Endothelial cell (in vitro differentiated cells): ENCODE measurements at regions not wholly inside any gene's neighbourhood (a gene's known extent, or its start where the extent isn't known, plus 50 kb on each side); places are given as distances from the start of the nearest gene placed in this dataset.

Source experiments
- DNase-seq: peaks from one replicate; pipeline ENCODE4 v3.0.0; 2021; ENCODE audit warnings: low spot score
- H3K27ac Mint-ChIP-seq: one replicate; pipeline ENCODE4 v1.8.0; 2021; ENCODE audit warnings: mixed read lengths, inconsistent platforms; ENCODE audit not compliant: unreplicated experiment
- H3K27me3 Mint-ChIP-seq: one replicate; pipeline ENCODE4 v1.8.0; 2021; ENCODE audit warnings: mild to moderate bottlenecking, moderate library complexity, mixed read lengths, inconsistent platforms; ENCODE audit not compliant: unreplicated experiment
- H3K36me3 Mint-ChIP-seq: one replicate; pipeline ENCODE4 v1.8.0; 2021; ENCODE audit warnings: mild to moderate bottlenecking, low read depth, mixed read lengths, inconsistent platforms; ENCODE audit not compliant: unreplicated experiment
- H3K4me1 Mint-ChIP-seq: one replicate; pipeline ENCODE4 v1.8.0; 2021; ENCODE audit warnings: mild to moderate bottlenecking, mixed read lengths, inconsistent platforms; ENCODE audit not compliant: unreplicated experiment
- H3K4me3 Mint-ChIP-seq: one replicate; pipeline ENCODE4 v1.8.0; 2021; ENCODE audit warnings: mild to moderate bottlenecking, mixed read lengths, inconsistent platforms; ENCODE audit not compliant: unreplicated experiment
- H3K9me3 Mint-ChIP-seq: one replicate; pipeline ENCODE4 v1.8.0; 2021; ENCODE audit warnings: mixed read lengths, inconsistent platforms; ENCODE audit not compliant: unreplicated experiment
- CTCF ChIP-seq: fragments of 200-600 bp; sonication (generic); IDR thresholded peaks from one replicate; pipeline ENCODE4 v1.5.0; 2021; ENCODE audit warnings: antibody characterized with exemption; ENCODE audit not compliant: unreplicated experiment

- no peak overlapping the region for H3K4me3 Mint-ChIP-seq
- peaks cover 3% of the 10 kb centered on the region for H3K27me3 Mint-ChIP-seq
- H3K27ac Mint-ChIP-seq = no peak overlapping the region
- no peak for DNase-seq
- no peak for TF ChIP-seq CTCF
- H3K36me3 Mint-ChIP-seq = no peaks in the 10 kb centered on the region
- peaks cover 17% of the 10 kb centered on the region for H3K4me1 Mint-ChIP-seq
- H3K9me3 Mint-ChIP-seq = no peaks in the 10 kb centered on the region
Measured at GRCh38 chr21:38151021-38151645, 105.7 kb upstream of the KCNJ15 start.

GRCh38 chr21:38156200-38156599, 100.6 kb upstream of the KCNJ15 start:
- Mint-ChIP-seq H3K4me1 (peaks cover 12% of the 10 kb centered on the region), H3K27ac (no peak overlapping the region), H3K27me3 (peaks cover 3% of the 10 kb centered on the region), H3K4me3 (no peak overlapping the region), H3K9me3 (no peaks in the 10 kb centered on the region), H3K36me3 (no peaks in the 10 kb centered on the region)
- TF ChIP-seq CTCF = no peak
- DNase-seq = no peak

- Mint-ChIP-seq H3K27ac (no peak overlapping the region), H3K36me3 (no peaks in the 10 kb centered on the region), H3K4me1 (peaks cover 5% of the 10 kb centered on the region), H3K9me3 (no peaks in the 10 kb centered on the region), H3K27me3 (peaks cover 1% of the 10 kb centered on the region), H3K4me3 (no peak overlapping the region)
- peak; percentile 89 for TF ChIP-seq CTCF
- DNase-seq = peak; percentile 62
Measured at GRCh38 chr21:38159355-38159754, 97.4 kb upstream of the KCNJ15 start.

- peaks cover 2% of the 10 kb centered on the region for H3K27me3 Mint-ChIP-seq
Measured at GRCh38 chr21:38165466-38166172, 91.2 kb upstream of the KCNJ15 start.

More at GRCh38 chr21:38165466-38166172, 91.2 kb upstream of the KCNJ15 start:
- no peak for DNase-seq
- TF ChIP-seq CTCF = no peak
- Mint-ChIP-seq H3K27ac (no peak overlapping the region), H3K4me3 (no peak overlapping the region), H3K9me3 (no peaks in the 10 kb centered on the region), H3K36me3 (no peaks in the 10 kb centered on the region), H3K4me1 (peaks cover 6% of the 10 kb centered on the region)
